ENCODE measurements at regions not wholly inside any gene's neighbourhood (a gene's known extent, or its start where the extent isn't known, plus 50 kb on each side); places are given as distances from the start of the nearest gene placed in this dataset.

GRCh38 chr13:59352600-59352999 lies 811.1 kb downstream of the DIAPH3 start:
- TF ChIP-seq CTCF (IDR thresholded peaks at IDR 0.05) (no peak), POLR2AphosphoS5 (IDR thresholded peaks at IDR 0.05) (no peak), POLR2A (IDR thresholded peaks at IDR 0.05) (no peak)

All from prostate gland (tissue), 2 donors.